ENCODE measurements at regions not wholly inside any gene's neighbourhood (a gene's known extent, or its start where the extent isn't known, plus 50 kb on each side); places are given as distances from the start of the nearest gene placed in this dataset.
A peak's percentile ranks its signal among the peaks of the same experiment; 100 is the strongest.
"Not testable (repeated sequence)": the region's sequence is repeated elsewhere in the genome, so short reads cannot be mapped to it uniquely, and the experiment has no call there.

- DNase-seq (ENCODE audit: low spot score), result no peak
Measured at GRCh38 chr4:64824591-64824990, 415.3 kb upstream of the TECRL start.

GRCh38 chr4:64822405-64822804, 413.2 kb upstream of the TECRL start:
- no peak for DNase-seq (ENCODE audit: low spot score)

GRCh38 chr4:64821219-64821976, 412.1 kb upstream of the TECRL start:
- DNase-seq (ENCODE audit: low spot score), result no peak

GRCh38 chr4:64814616-64815015, 405.4 kb upstream of the TECRL start:
- no peak for DNase-seq (ENCODE audit: low spot score)

- no peak for DNase-seq (ENCODE audit: low spot score)
Measured at GRCh38 chr4:64807821-64808220, 398.6 kb upstream of the TECRL start.

DNA sequence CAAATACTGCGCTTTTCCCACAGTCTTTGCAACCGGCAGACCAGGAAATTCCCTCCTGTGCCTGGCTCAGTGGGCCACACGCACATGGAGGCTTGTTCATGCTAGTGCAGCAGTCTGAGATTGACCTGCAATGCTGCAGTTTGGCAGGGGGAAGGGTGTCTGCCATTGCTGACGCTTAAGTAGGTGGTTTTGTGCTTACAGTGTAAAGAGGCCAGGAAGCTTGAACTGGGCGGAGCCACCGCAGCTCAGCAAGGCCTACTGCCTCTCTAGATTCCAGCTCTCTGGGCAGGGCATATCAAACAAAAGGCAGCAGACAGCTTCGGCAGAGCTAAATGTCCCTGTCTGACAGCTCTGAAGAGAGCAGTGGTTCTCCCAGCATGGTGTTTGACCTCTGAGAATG, 390.5 kb upstream of the TECRL start:
- DNase-seq (ENCODE audit: low spot score), result peak; percentile 12

- DNase-seq (ENCODE audit: low spot score), result not testable (repeated sequence)
Measured at GRCh38 chr4:64798828-64799227, 389.6 kb upstream of the TECRL start.

GRCh38 chr4:64796581-64796980, 387.3 kb upstream of the TECRL start:
- no peak for DNase-seq (ENCODE audit: low spot score)

GRCh38 chr4:64784125-64784524, 374.9 kb upstream of the TECRL start:
- DNase-seq (ENCODE audit: low spot score), result no peak

DNA sequence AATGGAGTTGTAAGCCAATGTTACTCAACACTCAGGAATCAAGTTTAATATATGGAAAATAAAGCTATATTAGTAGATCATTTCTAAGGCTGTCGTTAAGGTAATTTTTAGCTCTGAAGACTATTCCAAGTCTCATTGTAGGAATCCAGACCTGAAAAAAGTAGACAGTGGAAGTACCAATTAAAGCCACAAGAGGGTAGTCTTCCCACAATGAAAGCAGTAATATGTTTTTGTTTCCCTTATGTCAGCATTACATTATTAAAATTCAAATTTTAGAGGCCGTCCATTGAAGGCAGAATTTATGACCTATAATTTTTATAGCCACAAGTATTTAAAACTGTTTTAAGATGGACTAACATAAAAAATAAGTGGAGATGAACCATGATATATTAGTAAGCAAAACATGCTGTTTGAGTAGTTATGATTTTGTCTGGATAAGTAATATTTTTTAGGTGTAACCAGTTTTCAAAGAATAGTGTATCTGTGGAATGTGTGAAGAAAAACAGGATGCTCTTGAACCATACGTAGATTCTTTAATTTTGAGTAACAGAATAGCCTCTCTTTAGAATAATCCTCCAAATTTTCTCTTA, 372.6 kb upstream of the TECRL start:
- no peak for DNase-seq (ENCODE audit: low spot score)

DNA sequence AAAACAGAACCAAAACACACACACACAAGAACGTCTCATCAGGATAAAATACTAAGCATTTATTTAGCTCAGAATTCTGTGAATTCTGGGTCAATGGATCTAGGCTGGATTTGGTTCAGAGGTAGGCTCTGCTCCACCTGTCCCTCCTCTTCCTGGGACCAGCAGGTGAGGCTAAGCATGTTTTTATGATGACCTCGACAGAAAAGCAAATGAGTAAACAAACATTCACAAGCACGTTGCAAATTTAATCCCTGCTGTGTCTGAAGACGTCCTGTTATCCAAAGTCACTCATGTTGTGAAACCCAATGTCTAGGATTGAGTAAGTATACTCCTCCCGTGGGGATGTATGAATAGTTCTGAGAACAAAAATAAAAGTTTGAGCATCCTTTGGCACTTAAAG, 371.4 kb upstream of the TECRL start:
- no peak for DNase-seq (ENCODE audit: low spot score)

DNA sequence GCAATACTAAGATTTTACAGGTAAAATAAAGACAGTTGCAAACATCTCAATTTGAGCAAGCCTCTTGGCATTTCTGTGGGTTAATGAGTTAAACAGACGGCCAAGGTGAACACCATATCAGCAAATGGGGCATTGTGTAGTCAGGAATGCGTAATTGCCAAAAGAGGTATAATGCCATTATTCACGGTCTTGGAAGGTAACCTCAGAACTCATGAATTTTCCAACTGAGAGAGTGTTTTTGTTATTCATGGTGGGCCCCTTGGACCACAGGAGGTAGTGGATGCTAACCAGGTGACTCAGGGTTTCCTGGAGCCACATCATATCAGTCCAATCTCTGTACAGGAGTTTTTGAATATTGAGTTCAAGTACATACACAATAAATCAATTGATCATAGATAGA, 368.0 kb upstream of the TECRL start:
- no peak for DNase-seq (ENCODE audit: low spot score)

GRCh38 chr4:64776820-64777219, 367.6 kb upstream of the TECRL start:
- no peak for DNase-seq (ENCODE audit: low spot score)

GRCh38 chr4:64774626-64775025, 365.4 kb upstream of the TECRL start:
- DNase-seq (ENCODE audit: low spot score), result no peak

DNA sequence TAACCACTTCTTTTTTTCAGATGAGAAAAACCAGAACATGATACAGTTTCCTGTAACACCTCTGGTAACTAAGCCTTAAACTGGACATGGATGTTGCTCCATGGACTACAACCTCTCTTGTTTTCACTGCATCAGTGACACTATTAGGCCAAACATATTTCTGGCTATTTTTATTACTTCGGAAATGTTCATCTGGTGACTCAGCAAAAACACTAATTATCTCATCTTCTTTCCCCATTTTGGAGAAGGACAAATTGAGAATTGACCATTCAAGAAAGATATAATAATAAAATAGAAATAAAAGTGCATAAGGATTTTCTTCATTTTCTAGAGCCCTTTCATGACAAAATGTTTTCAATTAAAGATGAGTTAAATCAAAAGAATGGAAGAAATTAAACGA, 361.9 kb upstream of the TECRL start:
- DNase-seq (ENCODE audit: low spot score), result no peak

DNA sequence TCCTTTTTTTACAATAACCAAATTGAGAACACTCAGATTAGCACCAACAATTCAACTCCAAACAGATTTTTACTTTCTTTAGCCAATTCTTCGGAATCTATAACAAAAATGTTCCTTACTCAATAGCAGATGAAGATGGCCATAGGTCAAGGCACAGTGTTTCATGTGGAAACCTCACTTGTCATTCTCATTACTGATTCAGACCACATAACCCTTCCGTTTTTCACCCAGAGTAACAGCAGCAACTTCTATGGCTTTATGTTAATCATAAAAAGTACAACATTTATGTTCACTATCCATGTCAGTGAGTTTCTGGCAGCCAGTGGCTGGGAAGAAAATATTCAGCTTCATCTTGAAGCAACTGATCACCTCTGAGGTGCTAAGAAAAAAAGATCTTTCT, 358.3 kb upstream of the TECRL start:
- no peak for DNase-seq (ENCODE audit: low spot score)

DNA sequence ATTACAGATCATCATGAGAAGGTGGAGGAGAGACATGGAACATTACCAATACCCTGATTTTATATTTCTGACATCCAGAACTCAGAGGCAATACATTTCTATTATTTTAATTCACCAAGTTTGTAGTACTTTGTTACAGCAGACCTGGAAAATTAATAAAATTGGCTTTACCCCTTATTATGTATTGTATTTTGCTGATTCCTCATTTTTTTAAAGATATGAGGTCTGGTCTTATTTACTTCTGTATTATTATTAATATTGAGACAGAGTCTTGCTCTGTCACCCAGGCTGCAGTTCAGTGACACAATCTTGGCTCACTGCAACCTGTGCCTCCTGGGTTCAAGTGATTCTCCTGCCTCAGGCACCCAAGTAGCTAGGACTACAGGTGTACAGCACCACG, 357.3 kb upstream of the TECRL start:
- no peak for DNase-seq (ENCODE audit: low spot score)

GRCh38 chr4:64756016-64756415, 346.8 kb upstream of the TECRL start:
- DNase-seq (ENCODE audit: low spot score), result no peak

- DNase-seq (ENCODE audit: low spot score), result no peak
Measured at GRCh38 chr4:64747919-64748715, 338.9 kb upstream of the TECRL start.

- no peak for DNase-seq (ENCODE audit: low spot score)
Measured at GRCh38 chr4:64738240-64738639, 329.0 kb upstream of the TECRL start.

GRCh38 chr4:64737854-64738138, 328.5 kb upstream of the TECRL start:
- not testable (repeated sequence) for DNase-seq (ENCODE audit: low spot score)

- no peak for DNase-seq (ENCODE audit: low spot score)
Measured at GRCh38 chr4:64737026-64737853, 328.0 kb upstream of the TECRL start.

Measured in mucosa of gallbladder (tissue), 1 donor.